Adipocyte (in vitro differentiated cells): ENCODE measurements at regions not wholly inside any gene's neighbourhood (a gene's known extent, or its start where the extent isn't known, plus 50 kb on each side); places are given as distances from the start of the nearest gene placed in this dataset.

Experiments
- DNase-seq: peaks from one replicate; pipeline ENCODE4 v3.0.0-alpha.2; 2015; ENCODE audit warnings: low read depth
- H3K27me3 ChIP-seq: replicated peaks from 2 replicates; pipeline ENCODE4 v1.7.0; 2013; ENCODE audit warnings: mild to moderate bottlenecking, low read length, moderate library complexity; ENCODE audit not compliant: control insufficient read depth, insufficient read depth
- H3K36me3 ChIP-seq: 2 replicates; pipeline ENCODE4 v1.7.0; 2013; ENCODE audit warnings: low read length, mild to moderate bottlenecking, moderate library complexity; ENCODE audit not compliant: control insufficient read depth, insufficient read depth, severe bottlenecking
- H3K4me1 ChIP-seq: 2 replicates; pipeline ENCODE4 v1.7.0; 2013; ENCODE audit warnings: mild to moderate bottlenecking, low read length, moderate library complexity; ENCODE audit not compliant: control insufficient read depth, insufficient read depth
- H3K4me3 ChIP-seq: 2 replicates; pipeline ENCODE4 v1.7.0; 2013; ENCODE audit warnings: mild to moderate bottlenecking, low read length, moderate library complexity
- H3K9ac ChIP-seq: 2 replicates; pipeline ENCODE4 v1.7.0; 2013; ENCODE audit warnings: mild to moderate bottlenecking, low read length, moderate library complexity
- H3K9me3 ChIP-seq: 2 replicates; pipeline ENCODE4 v1.7.0; 2013; ENCODE audit warnings: mild to moderate bottlenecking, low read length, moderate library complexity; ENCODE audit not compliant: control insufficient read depth

DNA sequence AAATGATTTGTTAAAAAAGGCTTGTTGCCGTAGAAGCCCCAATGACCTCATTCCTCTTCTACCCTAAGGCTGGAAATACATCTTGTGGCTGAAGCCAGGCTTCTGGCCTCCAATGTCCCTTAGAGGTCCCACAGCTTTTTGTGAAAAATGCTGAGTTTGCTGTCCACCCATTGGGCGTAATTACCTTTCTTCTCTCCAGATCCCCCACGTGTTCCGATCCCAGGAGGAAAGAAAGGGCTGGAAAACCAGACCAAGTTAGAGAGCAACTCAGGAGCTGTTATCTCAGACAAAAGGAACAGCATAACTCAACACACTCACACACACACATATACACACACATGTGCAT is 154.2 kb downstream of the MIAT start:
- Histone ChIP-seq H3K36me3 (no peaks in the 10 kb centered on the region), H3K9ac (peak overlapping the region; percentile 9), H3K9me3 (no peaks in the 10 kb centered on the region), H3K4me1 (peaks cover 33% of the 10 kb centered on the region), H3K27me3 (no peaks in the 10 kb centered on the region), H3K4me3 (no peak overlapping the region)
- DNase-seq = no peak

DNA sequence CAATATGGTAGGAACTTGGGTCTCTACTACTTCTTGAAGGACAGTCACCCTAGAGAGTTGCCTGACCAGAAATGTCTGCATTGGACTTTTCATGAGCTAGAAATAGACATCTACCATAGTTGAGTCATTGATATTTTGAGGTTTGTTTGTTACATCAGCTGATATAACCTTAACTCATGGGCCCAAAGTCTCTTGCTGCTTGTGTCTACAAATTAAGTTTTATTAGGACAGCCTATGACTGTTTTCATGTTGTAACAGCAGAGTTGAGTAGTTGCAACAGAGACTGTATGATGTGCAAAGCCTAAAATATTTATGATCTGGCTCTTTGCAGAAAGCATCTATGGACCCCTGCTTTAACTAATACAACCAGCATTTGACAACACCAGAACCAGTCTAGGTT is 155.3 kb downstream of the MIAT start:
- Histone ChIP-seq H3K9ac (no peak overlapping the region), H3K36me3 (no peaks in the 10 kb centered on the region), H3K4me3 (no peak overlapping the region), H3K4me1 (peaks cover 33% of the 10 kb centered on the region), H3K27me3 (no peaks in the 10 kb centered on the region), H3K9me3 (peaks cover 5% of the 10 kb centered on the region)
- no peak for DNase-seq

DNA sequence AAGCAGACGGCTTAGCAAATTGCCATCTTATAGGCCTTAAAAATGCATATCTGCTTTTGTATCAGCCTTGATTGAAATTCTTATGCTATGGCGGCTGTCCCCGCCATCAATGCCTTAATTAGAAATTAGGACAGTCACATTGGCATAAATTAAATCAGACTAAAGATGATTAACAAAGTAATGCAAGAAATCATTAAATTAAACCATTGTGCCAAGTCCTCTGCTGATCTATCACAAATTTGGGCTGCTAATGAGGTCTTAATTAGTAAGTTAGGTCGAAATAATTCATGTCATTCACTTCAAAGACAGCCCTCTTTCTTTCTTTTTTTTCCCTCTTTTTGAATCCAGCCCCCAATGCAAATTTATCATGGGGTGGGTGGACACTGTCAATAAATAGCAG is 159.3 kb downstream of the MIAT start:
- Histone ChIP-seq H3K27me3 (no peaks in the 10 kb centered on the region), H3K4me1 (peaks cover 1% of the 10 kb centered on the region), H3K36me3 (no peaks in the 10 kb centered on the region), H3K9me3 (peaks cover 19% of the 10 kb centered on the region), H3K4me3 (no peak overlapping the region), H3K9ac (no peak overlapping the region)
- DNase-seq = no peak

DNA sequence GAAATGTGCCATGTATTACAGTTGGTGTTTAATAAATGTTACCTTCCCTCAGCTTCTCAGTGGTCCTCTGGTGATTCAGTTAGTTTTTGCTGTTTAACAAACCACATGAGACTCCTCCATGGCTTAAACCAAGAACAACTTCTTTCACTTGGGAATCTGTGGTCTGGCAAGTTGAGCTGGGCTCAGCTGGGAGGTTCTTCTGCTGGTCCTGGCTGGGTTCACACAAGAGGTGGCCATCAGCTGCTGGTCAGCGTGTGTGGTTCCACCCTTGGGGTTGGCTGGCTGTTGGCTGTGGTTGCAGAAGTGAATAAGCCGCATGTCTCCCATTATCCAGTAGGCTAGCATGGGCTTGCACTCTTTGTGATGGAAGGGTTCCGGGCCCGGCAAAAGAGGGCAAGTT is 160.5 kb downstream of the MIAT start:
- Histone ChIP-seq H3K4me3 (no peak overlapping the region), H3K9ac (no peak overlapping the region), H3K9me3 (peaks cover 19% of the 10 kb centered on the region), H3K4me1 (no peaks in the 10 kb centered on the region), H3K27me3 (peaks cover 12% of the 10 kb centered on the region), H3K36me3 (no peaks in the 10 kb centered on the region)
- DNase-seq = no peak

DNA sequence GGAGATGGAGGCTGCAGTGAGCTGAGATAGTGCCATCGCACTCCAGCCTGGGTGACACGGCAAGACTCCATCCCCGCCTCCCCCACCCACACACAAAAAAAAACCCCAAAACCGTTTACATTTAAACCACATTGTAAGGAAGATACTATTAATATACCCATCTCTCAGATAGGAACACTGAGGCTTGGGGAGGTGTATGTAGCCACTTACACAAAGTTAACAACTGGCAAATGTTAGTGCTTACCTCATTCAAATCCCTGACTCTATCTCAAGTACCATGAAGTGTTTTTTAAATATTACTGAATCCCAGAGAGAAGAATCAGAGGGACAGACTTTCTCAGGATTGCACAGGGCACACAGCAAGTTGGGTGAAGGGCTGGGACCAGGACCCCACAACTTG is 164.5 kb downstream of the MIAT start:
- H3K36me3 ChIP-seq = no peaks in the 10 kb centered on the region
- no peak overlapping the region for H3K4me3 ChIP-seq
- no peak for DNase-seq
- no peak overlapping the region for H3K9ac ChIP-seq
- peaks cover 19% of the 10 kb centered on the region for H3K9me3 ChIP-seq
- no peaks in the 10 kb centered on the region for H3K4me1 ChIP-seq
- H3K27me3 ChIP-seq = peaks cover 16% of the 10 kb centered on the region

DNA sequence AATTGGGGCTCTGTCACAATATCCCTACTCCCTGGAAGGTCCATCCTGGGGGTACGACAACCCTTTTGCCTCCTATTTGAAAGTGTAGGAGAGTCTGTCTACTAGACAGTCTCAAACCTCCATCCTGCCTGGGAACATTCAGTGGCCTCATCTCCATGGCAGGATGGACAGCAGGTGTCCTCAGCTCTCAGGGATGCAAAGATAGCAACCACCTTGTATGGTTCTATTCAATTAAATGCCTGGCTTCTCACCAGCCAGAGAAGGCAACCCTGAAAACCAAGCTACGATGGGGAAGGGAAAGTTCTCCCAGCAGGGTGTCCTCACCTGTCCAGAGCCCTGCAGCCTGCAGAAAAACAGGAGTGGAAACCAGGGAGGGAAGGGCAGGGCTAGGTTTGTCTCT is 164.9 kb downstream of the MIAT start:
- no peak for DNase-seq
- Histone ChIP-seq H3K27me3 (peaks cover 16% of the 10 kb centered on the region), H3K4me3 (no peak overlapping the region), H3K4me1 (no peaks in the 10 kb centered on the region), H3K36me3 (no peaks in the 10 kb centered on the region), H3K9ac (no peak overlapping the region), H3K9me3 (peaks cover 19% of the 10 kb centered on the region)

DNA sequence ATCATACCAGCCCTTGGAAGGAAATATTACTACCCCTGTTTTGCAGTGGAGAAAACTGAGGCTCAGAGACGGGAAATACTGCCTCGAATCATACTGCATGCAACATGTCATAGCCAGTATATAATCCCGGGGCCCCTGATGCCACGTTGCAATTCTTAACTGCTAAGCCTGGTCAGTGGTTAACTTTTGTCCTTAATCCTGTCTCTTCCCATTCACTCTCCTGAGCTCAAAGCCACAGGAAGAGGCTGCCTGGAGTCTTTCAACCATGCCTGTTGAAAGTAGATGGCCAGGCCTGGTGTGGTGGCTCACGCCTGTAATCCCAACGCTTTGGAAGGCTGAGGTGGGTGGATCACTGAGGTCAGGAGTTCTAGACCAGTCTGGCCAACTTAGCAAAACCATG is 166.6 kb downstream of the MIAT start:
- H3K27me3 ChIP-seq = peaks cover 16% of the 10 kb centered on the region
- no peak overlapping the region for H3K9ac ChIP-seq
- H3K9me3 ChIP-seq = peaks cover 2% of the 10 kb centered on the region
- no peak for DNase-seq
- H3K4me1 ChIP-seq = no peaks in the 10 kb centered on the region
- H3K36me3 ChIP-seq = no peaks in the 10 kb centered on the region
- H3K4me3 ChIP-seq = no peak overlapping the region

DNA sequence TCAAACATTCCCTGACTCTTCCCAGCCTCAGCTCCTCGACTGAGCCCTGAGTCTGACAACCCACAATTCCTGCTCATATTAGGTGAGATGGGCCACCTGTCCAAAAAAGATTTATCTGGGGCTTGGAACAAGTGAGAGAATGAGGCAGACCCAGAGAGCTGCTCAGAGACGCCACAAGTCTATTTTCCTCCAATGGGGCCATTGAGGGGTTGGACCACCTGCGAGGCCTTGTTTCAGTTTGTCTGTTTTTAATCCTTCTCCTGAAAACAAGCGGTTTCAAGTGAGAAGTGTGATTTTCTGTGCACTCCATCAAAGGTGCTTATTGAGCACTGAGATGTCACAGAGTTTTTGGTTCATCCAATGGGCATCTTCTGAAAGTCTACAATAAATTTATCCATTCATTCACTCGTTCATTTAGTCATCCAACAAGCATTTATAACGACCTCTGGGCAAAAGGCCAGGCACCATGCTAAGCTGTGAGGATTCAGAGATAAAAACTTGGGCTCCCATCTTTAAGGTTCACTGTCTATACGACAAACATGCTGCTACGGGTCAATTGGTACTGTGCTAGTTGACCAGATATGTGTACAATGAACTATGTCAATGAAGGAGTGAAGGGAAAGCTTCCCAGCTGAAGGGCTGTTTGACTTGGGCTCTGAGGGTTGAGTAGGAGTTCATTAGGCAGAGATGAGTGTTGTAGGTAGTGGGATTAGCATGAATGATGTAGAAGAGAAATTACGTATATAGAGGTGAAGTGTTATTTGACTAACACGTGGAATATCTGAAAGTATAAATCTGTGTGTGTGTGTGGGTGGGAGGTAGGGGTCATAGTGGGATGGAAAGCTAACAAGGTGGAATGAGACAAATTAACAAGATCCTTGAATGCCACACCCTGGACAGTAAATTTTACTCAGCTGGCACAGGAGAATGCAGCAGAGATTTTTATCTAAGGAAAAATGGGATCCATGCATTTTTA is 168.9 kb downstream of the MIAT start:
- no peak overlapping the region for H3K9ac ChIP-seq
- H3K4me1 ChIP-seq = no peaks in the 10 kb centered on the region
- H3K9me3 ChIP-seq = no peaks in the 10 kb centered on the region
- H3K36me3 ChIP-seq = no peaks in the 10 kb centered on the region
- DNase-seq = no peak
- H3K4me3 ChIP-seq = no peak overlapping the region
- H3K27me3 ChIP-seq = peaks cover 16% of the 10 kb centered on the region

DNA sequence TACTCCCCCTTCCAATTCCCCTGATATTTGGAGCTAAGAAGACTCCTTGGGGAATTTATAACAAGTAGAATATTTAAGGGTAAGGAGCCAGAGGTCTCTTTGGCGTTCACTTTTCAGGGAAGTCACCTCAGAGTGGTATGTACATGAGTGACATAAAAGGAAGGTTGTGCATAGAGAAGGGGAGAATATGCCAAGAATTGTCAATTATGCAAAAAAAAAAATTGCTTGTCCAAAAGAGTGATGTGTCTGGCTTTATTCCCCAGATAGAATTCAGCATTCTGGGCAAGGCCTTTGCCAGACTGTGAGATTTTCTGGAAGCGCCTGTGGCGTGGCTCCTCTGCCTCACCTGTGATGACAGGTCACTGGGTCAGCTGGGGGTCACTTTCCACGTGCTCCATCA is 170.2 kb downstream of the MIAT start:
- H3K9ac ChIP-seq = no peak overlapping the region
- H3K4me3 ChIP-seq = no peak overlapping the region
- no peak for DNase-seq
- no peaks in the 10 kb centered on the region for H3K4me1 ChIP-seq
- peaks cover 18% of the 10 kb centered on the region for H3K27me3 ChIP-seq
- H3K9me3 ChIP-seq = no peaks in the 10 kb centered on the region
- no peaks in the 10 kb centered on the region for H3K36me3 ChIP-seq

DNA sequence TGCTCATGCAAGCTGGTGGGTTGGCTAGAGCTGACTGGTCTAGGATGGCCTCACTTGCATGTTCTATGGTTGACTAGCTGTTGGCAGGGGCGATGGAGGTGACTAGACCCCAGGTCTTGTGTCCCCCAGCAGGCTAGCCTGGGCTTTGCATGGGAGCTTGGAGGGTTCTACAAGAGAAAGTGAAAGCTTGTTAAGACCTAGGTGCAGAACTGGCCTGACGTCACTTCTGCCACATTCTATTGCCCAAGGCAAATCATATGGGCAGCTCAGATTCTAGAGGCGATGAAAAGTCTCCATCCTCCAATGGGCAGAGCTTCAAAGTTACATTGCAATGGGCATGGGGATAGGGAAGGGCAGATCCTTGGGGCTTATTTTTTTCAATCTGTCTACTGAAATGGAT is 170.9 kb downstream of the MIAT start:
- no peaks in the 10 kb centered on the region for H3K36me3 ChIP-seq
- no peak overlapping the region for H3K9ac ChIP-seq
- H3K4me3 ChIP-seq = no peak overlapping the region
- H3K27me3 ChIP-seq = peaks cover 16% of the 10 kb centered on the region
- DNase-seq = no peak
- H3K4me1 ChIP-seq = no peaks in the 10 kb centered on the region
- no peaks in the 10 kb centered on the region for H3K9me3 ChIP-seq

DNA sequence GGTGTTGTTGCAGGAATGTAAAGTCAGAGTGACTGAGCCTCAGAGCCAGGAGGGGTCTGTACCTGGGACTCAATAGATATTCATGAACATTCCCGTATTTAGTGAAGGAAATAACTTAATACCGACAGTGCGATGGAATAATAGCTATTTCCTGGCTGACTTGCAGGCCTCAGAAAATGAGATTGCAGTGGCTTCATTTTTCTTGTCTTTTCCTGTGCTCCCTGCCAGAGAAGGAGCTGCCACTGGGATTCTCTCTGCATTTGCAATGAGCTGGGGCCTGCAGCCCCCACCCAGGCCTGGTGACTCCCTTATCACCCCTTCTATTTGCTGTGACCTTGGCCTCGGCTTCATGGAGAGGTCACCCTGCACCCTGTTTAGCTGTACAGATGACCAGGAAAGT is 173.4 kb downstream of the MIAT start:
- H3K9ac ChIP-seq = no peak overlapping the region
- no peaks in the 10 kb centered on the region for H3K36me3 ChIP-seq
- DNase-seq = no peak
- peaks cover 21% of the 10 kb centered on the region for H3K27me3 ChIP-seq
- no peaks in the 10 kb centered on the region for H3K9me3 ChIP-seq
- H3K4me1 ChIP-seq = no peaks in the 10 kb centered on the region
- no peak overlapping the region for H3K4me3 ChIP-seq

DNA sequence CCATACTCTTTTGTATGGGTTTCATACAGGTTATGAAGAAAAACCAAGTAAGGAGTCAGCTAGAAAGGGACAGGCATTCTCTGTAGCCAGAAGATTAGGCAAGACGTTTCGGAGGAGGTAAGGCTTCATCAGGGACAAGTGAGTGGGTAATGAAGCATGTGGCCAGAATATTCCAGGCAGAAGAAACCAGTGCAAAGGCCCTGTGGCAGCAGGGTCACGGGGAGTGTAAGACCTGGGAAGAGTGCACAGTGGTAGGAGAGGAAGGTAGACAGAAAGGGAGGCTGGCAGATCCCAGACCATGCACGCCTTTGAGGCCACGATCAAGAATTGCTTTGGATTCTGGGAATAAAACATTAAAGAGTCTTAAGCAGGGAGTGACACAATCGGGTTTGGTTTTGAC is 177.6 kb downstream of the MIAT start:
- H3K36me3 ChIP-seq = no peaks in the 10 kb centered on the region
- H3K4me3 ChIP-seq = no peak overlapping the region
- peaks cover 30% of the 10 kb centered on the region for H3K27me3 ChIP-seq
- H3K9ac ChIP-seq = no peak overlapping the region
- no peak for DNase-seq
- H3K4me1 ChIP-seq = no peaks in the 10 kb centered on the region
- H3K9me3 ChIP-seq = no peaks in the 10 kb centered on the region
